Fibroblast of villous mesenchyme (primary cell): ENCODE measurements at regions not wholly inside any gene's neighbourhood (a gene's known extent, or its start where the extent isn't known, plus 50 kb on each side); places are given as distances from the start of the nearest gene placed in this dataset.
"Not testable (repeated sequence)": the region's sequence is repeated elsewhere in the genome, so short reads cannot be mapped to it uniquely, and the experiment has no call there.

Source experiments
- DNase-seq: peaks from one replicate; pipeline ENCODE4 v3.0.0-alpha.2; 2010; ENCODE audit warnings: low read depth
- H3K4me3 ChIP-seq: 2 replicates; pipeline ENCODE4 v1.5.1; 2011; ENCODE audit warnings: low read depth, mild to moderate bottlenecking, low read length
- TF ChIP-seq, protein P1 (sequence below): IDR thresholded peaks from 2 replicates; pipeline ENCODE4 v1.5.1; 2012; ENCODE audit warnings: low read depth, mild to moderate bottlenecking, low read length; ENCODE audit not compliant: insufficient read depth

GRCh38 chr6:122903266-122903915, 92.6 kb upstream of the CLVS2 start:
- H3K4me3 ChIP-seq: no peak overlapping the region
- TF ChIP-seq, protein P1, sequence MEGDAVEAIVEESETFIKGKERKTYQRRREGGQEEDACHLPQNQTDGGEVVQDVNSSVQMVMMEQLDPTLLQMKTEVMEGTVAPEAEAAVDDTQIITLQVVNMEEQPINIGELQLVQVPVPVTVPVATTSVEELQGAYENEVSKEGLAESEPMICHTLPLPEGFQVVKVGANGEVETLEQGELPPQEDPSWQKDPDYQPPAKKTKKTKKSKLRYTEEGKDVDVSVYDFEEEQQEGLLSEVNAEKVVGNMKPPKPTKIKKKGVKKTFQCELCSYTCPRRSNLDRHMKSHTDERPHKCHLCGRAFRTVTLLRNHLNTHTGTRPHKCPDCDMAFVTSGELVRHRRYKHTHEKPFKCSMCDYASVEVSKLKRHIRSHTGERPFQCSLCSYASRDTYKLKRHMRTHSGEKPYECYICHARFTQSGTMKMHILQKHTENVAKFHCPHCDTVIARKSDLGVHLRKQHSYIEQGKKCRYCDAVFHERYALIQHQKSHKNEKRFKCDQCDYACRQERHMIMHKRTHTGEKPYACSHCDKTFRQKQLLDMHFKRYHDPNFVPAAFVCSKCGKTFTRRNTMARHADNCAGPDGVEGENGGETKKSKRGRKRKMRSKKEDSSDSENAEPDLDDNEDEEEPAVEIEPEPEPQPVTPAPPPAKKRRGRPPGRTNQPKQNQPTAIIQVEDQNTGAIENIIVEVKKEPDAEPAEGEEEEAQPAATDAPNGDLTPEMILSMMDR: no peak
- no peak for DNase-seq

- no peak for DNase-seq
- TF ChIP-seq, protein P1: no peak
- no peak overlapping the region for H3K4me3 ChIP-seq
Measured at GRCh38 chr6:122904166-122904565, 91.9 kb upstream of the CLVS2 start.

DNA sequence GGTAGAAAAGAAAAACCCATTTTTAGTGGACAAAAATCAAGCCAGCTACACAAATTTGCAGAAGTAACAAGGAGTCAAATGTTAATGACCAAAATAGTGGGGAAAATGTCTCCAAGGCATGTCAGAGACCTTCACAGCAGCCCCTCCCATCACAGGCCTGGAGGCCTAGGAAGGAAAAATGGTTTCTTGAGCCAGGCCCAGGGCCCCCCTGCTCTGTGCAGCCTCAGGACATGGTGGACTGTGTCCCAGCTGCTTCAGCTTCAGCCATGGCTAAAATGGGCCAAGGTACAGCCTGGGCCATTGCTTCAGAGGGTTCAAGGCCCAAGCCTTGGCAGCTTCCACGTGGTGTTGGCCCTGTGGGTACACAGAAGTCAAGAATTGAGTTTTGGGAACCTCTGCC, 82.5 kb upstream of the CLVS2 start:
- TF ChIP-seq, protein P1: no peak
- no peak overlapping the region for H3K4me3 ChIP-seq
- no peak for DNase-seq

- no peak for DNase-seq
- H3K4me3 ChIP-seq: no peak overlapping the region
- TF ChIP-seq, protein P1: no peak
Measured at GRCh38 chr6:122918714-122919113, 77.3 kb upstream of the CLVS2 start.

- DNase-seq: no peak
- TF ChIP-seq, protein P1: no peak
- H3K4me3 ChIP-seq: no peak overlapping the region
Measured at GRCh38 chr6:122930252-122931180, 65.5 kb upstream of the CLVS2 start.

DNA sequence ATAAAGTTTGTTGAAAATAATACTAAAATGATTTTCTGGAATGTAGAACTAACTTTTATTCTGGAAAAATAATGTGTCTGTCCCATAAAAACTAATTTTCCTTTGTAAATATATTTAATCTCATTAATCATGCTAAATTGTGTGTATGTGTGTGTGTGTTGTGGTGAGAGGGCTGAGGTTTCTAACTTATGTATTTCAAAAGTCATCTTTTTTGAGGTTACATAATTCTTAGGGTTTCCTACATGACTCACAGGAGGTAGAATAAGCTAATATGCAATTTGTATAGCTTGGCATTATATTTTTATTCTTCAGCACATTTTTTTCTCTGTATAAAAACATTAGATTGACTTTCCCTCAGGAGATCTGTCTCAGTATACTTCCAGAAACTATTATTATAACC, 64.1 kb upstream of the CLVS2 start:
- TF ChIP-seq, protein P1: no peak
- no peak overlapping the region for H3K4me3 ChIP-seq
- no peak for DNase-seq

- not testable (repeated sequence) for DNase-seq, H3K4me3 ChIP-seq
Measured at GRCh38 chr6:122944936-122945335, 51.1 kb upstream of the CLVS2 start.
